ENCODE measurements at regions not wholly inside any gene's neighbourhood (a gene's known extent, or its start where the extent isn't known, plus 50 kb on each side); places are given as distances from the start of the nearest gene placed in this dataset.

- TF ChIP-seq POLR2AphosphoS5 (IDR thresholded peaks at IDR 0.05; ENCODE audit: borderline replicate concordance, low read depth, low read length) (no peak), EZH2 (IDR thresholded peaks at IDR 0.05) (no peak), FOXP2 (optimal IDR thresholded peaks at IDR 0.05; ENCODE audit: control extremely low read depth, extremely low read length, insufficient read depth) (no peak)
Observed at GRCh38 chr2:4180631-4181030, 477.3 kb downstream of the DCDC2C start.
